H1 (cell line): ENCODE measurements at regions not wholly inside any gene's neighbourhood (a gene's known extent, or its start where the extent isn't known, plus 50 kb on each side); places are given as distances from the start of the nearest gene placed in this dataset.
A peak's percentile ranks its signal among the peaks of the same experiment; 100 is the strongest.

ENCODE experiments used
- CTCF ChIA-PET: fragments of 300-600 bp; sonication (Branson Sonifier 250); formaldehyde crosslinking; loops from one replicate; lab custom pipeline; 2021; ENCODE audit not compliant: partially characterized antibody; lab: Charles Lee
- POLR2A ChIA-PET: fragments of 300-600 bp; sonication (Branson Sonifier 250); formaldehyde crosslinking; loops from one replicate; lab custom pipeline; 2021; ENCODE audit warnings: inconsistent platforms; ENCODE audit not compliant: partially characterized antibody; lab: Charles Lee
- DNase-seq, 2 experiments: peaks; one replicate each; pipeline versions ENCODE4 v3.0.0 to v3.0.0-alpha.2; 2010 to 2022; ENCODE audit warnings: low spot score in 2 of 2, low read depth in 1 of 2, mixed read lengths in 1 of 2
- FAIRE-seq: peaks from 2 replicates; lab custom pipeline; 2011; peaks lifted over from hg19 to GRCh38; lab: Jason Lieb, UNC
- H2AFZ ChIP-seq: 2 replicates; pipeline ENCODE4 v1.8.1; 2012; ENCODE audit warnings: low read length, inconsistent platforms
- H2AK5ac ChIP-seq: 2 replicates; pipeline ENCODE4 v1.6.1; 2013; ENCODE audit warnings: low read depth, low read length
- H2BK120ac ChIP-seq: replicated peaks from 2 replicates; pipeline ENCODE3; 2013; ENCODE audit warnings: low read depth, low read length, inconsistent platforms
- H2BK12ac ChIP-seq: 2 replicates; pipeline ENCODE4 v1.6.1; 2013; ENCODE audit warnings: low read depth, low read length
- H2BK15ac ChIP-seq: 2 replicates; pipeline ENCODE4 v1.6.1; 2013; ENCODE audit warnings: low read length
- H2BK20ac ChIP-seq: 2 replicates; pipeline ENCODE4 v1.6.1; 2013; ENCODE audit warnings: low read length
- H2BK5ac ChIP-seq: 2 replicates; pipeline ENCODE4 v1.6.1; 2013; ENCODE audit warnings: low read depth, low read length
- H3K14ac ChIP-seq: 2 replicates; pipeline ENCODE4 v1.6.1; 2013; ENCODE audit warnings: inconsistent platforms; ENCODE audit not compliant: insufficient read length
- H3K18ac ChIP-seq: 2 replicates; pipeline ENCODE4 v1.6.1; 2013; ENCODE audit warnings: low read length; ENCODE audit errors: extremely low read depth
- H3K23ac ChIP-seq: 2 replicates; pipeline ENCODE4 v1.6.1; 2013; ENCODE audit warnings: inconsistent platforms; ENCODE audit not compliant: insufficient read length
- H3K23me2 ChIP-seq: 2 replicates; pipeline ENCODE4 v1.6.1; 2013; ENCODE audit warnings: low read depth, low read length
- H3K27ac ChIP-seq: 2 replicates; pipeline ENCODE4 v1.6.1; 2011; ENCODE audit warnings: low read depth, low read length, inconsistent platforms
- H3K27me3 ChIP-seq, 4 experiments: replicated peaks in 1 of 4; 1 replicate in 1 of 4; 2 replicates in 3 of 4; pipeline versions ENCODE4 v1.6.1 to v1.8.1; 2011 to 2013; ENCODE audit warnings: low read length in 3 of 4, mild to moderate bottlenecking in 3 of 4, inconsistent platforms in 2 of 4, mixed read lengths in 2 of 4, moderate library complexity in 1 of 4; ENCODE audit not compliant: control insufficient read depth in 3 of 4, insufficient read depth in 3 of 4; ENCODE audit errors: extremely low read depth in 1 of 4
- H3K36me3 ChIP-seq, 4 experiments: 2 replicates each; pipeline versions ENCODE4 v1.6.1 to v1.8.1; 2011 to 2013; ENCODE audit warnings: mild to moderate bottlenecking in 4 of 4, low read length in 3 of 4, moderate library complexity in 2 of 4, control low read depth in 1 of 4, inconsistent platforms in 1 of 4; ENCODE audit not compliant: insufficient read depth in 4 of 4, control insufficient read depth in 2 of 4
- H3K4ac ChIP-seq: replicated peaks from 2 replicates; pipeline ENCODE3; 2013; ENCODE audit warnings: low read length, low read depth, mixed read lengths, inconsistent platforms; ENCODE audit not compliant: insufficient read length
- H3K4me1 ChIP-seq, 4 experiments: replicated peaks in 1 of 4; 1 replicate in 1 of 4; 2 replicates in 3 of 4; pipeline versions ENCODE4 v1.6.1 to v1.8.1; 2011 to 2013; ENCODE audit warnings: low read length in 3 of 4, inconsistent platforms in 2 of 4, mixed read lengths in 1 of 4; ENCODE audit not compliant: insufficient read depth in 4 of 4, control insufficient read depth in 3 of 4
- H3K4me2 ChIP-seq, 2 experiments: 2 replicates each; pipeline versions ENCODE4 v1.6.1 to v1.8.1; 2011 to 2013; ENCODE audit warnings: low read depth in 2 of 2, low read length in 2 of 2, control low read depth in 1 of 2, inconsistent platforms in 1 of 2, mild to moderate bottlenecking in 1 of 2; ENCODE audit not compliant: insufficient read depth in 1 of 2
- H3K4me3 ChIP-seq, 4 experiments: fragments of 200-600, 300-600 bp in 1 of 4; sonication (generic), shearing (Covaris generic), sonication (Bioruptor Twin) in 1 of 4; 2 replicates each; pipeline versions ENCODE4 v1.5.1 to v1.8.1; 2011 to 2016; ENCODE audit warnings: low read length in 4 of 4, low read depth in 3 of 4, control low read depth in 2 of 4, inconsistent platforms in 2 of 4, mild to moderate bottlenecking in 2 of 4, mixed read lengths in 1 of 4, moderate library complexity in 1 of 4; ENCODE audit not compliant: insufficient read depth in 2 of 4; ENCODE audit errors: extremely low read depth in 1 of 4
- H3K56ac ChIP-seq: replicated peaks from 2 replicates; pipeline ENCODE3; 2013; ENCODE audit warnings: low read depth, mild to moderate bottlenecking, mixed read lengths, low read length, inconsistent platforms; ENCODE audit not compliant: insufficient read length
- H3K79me1 ChIP-seq: 2 replicates; pipeline ENCODE4 v1.6.1; 2013; ENCODE audit warnings: low read depth, low read length, control low read depth
- H3K79me2 ChIP-seq, 2 experiments: 2 replicates each; pipeline versions ENCODE4 v1.6.1 to v1.8.1; 2012 to 2013; ENCODE audit warnings: low read length in 2 of 2, mild to moderate bottlenecking in 2 of 2, inconsistent platforms in 1 of 2; ENCODE audit not compliant: insufficient read depth in 2 of 2, control insufficient read depth in 1 of 2
- H3K9ac ChIP-seq, 4 experiments: replicated peaks in 1 of 4; 1 replicate in 1 of 4; 2 replicates in 3 of 4; pipeline versions ENCODE4 v1.6.1 to v1.8.1; 2011 to 2013; ENCODE audit warnings: low read depth in 3 of 4, low read length in 3 of 4, control low read depth in 2 of 4, mild to moderate bottlenecking in 2 of 4, moderate library complexity in 2 of 4, inconsistent platforms in 1 of 4; ENCODE audit errors: extremely low read depth in 1 of 4
- H3K9me3 ChIP-seq, 2 experiments: 2 replicates each; pipeline versions ENCODE4 v1.6.1 to v1.8.1; 2012 to 2013; ENCODE audit warnings: mild to moderate bottlenecking in 2 of 2, moderate library complexity in 2 of 2, control low read depth in 1 of 2, inconsistent platforms in 1 of 2, low read depth in 1 of 2, low read length in 1 of 2, mixed read lengths in 1 of 2; ENCODE audit not compliant: insufficient read depth in 2 of 2
- H4K20me1 ChIP-seq, 2 experiments: replicated peaks in 1 of 2; 2 replicates each; pipeline versions ENCODE3 to v1.8.1; 2011 to 2013; ENCODE audit warnings: inconsistent platforms in 2 of 2, low read length in 2 of 2, mild to moderate bottlenecking in 1 of 2; ENCODE audit not compliant: insufficient read depth in 2 of 2, control insufficient read depth in 1 of 2
- H4K5ac ChIP-seq: 2 replicates; pipeline ENCODE4 v1.6.1; 2013; ENCODE audit warnings: low read length, low read depth, mixed read lengths, inconsistent platforms; ENCODE audit not compliant: insufficient read length
- H4K8ac ChIP-seq: 2 replicates; pipeline ENCODE4 v1.8.0; 2013; ENCODE audit warnings: mild to moderate bottlenecking, moderate library complexity, low read length, inconsistent platforms; ENCODE audit not compliant: insufficient read depth; ENCODE audit errors: extremely low read depth
- H4K91ac ChIP-seq: replicated peaks from 2 replicates; pipeline ENCODE3; 2013; ENCODE audit warnings: low read length, mixed read lengths, inconsistent platforms; ENCODE audit not compliant: insufficient read length
- BRCA1 ChIP-seq: IDR thresholded peaks from 2 replicates; pipeline ENCODE4 v1.6.1; 2012; ENCODE audit warnings: low read depth, low read length, improper control_type of control experiment
- CHD2 ChIP-seq: IDR thresholded peaks from 2 replicates; pipeline ENCODE4 v1.6.1; 2012; ENCODE audit warnings: low read length, improper control_type of control experiment
- CTCF ChIP-seq, 3 experiments: IDR thresholded peaks; 1 replicate in 2 of 3; 2 replicates in 1 of 3; pipeline versions ENCODE4 v1.5.1 to v1.6.1; 2011; ENCODE audit warnings: low read length in 3 of 3, mild to moderate bottlenecking in 3 of 3, inconsistent platforms in 2 of 3, low read depth in 1 of 3, moderate library complexity in 1 of 3; ENCODE audit not compliant: insufficient read depth in 1 of 3; ENCODE audit errors: control extremely low read depth in 1 of 3
- EP300 ChIP-seq, 2 experiments: IDR thresholded peaks; 1 replicate in 1 of 2; 2 replicates in 1 of 2; pipeline ENCODE4 v1.6.1; 2011 to 2012; ENCODE audit warnings: low read depth in 2 of 2, low read length in 2 of 2, mild to moderate bottlenecking in 2 of 2, borderline replicate concordance in 1 of 2, inconsistent platforms in 1 of 2, moderate library complexity in 1 of 2
- MAFK ChIP-seq: IDR thresholded peaks from 2 replicates; pipeline ENCODE4 v1.6.1; 2012; ENCODE audit warnings: low read depth, mild to moderate bottlenecking, improper control_type of control experiment, low read length
- POLR2AphosphoS5 ChIP-seq: IDR thresholded peaks from 2 replicates; pipeline ENCODE4 v1.6.1; 2011; ENCODE audit warnings: low read depth, low read length
- RAD21 ChIP-seq, 2 experiments: IDR thresholded peaks in 1 of 2; conservative IDR thresholded peaks in 1 of 2; 2 replicates each; pipeline ENCODE4 v1.6.1; 2011; ENCODE audit warnings: low read depth in 2 of 2, low read length in 2 of 2, improper control_type of control experiment in 1 of 2, inconsistent platforms in 1 of 2, mild to moderate bottlenecking in 1 of 2, moderate library complexity in 1 of 2
- RFX5 ChIP-seq: IDR thresholded peaks from 2 replicates; pipeline ENCODE4 v1.6.1; 2011; ENCODE audit warnings: low read depth, low read length, improper control_type of control experiment, borderline replicate concordance
- SP1 ChIP-seq: IDR thresholded peaks from 2 replicates; pipeline ENCODE4 v1.6.1; 2011; ENCODE audit warnings: low read depth, low read length
- SP4 ChIP-seq: IDR thresholded peaks from 2 replicates; pipeline ENCODE4 v1.6.1; 2012; ENCODE audit warnings: low read length, inconsistent platforms
- TCF12 ChIP-seq: IDR thresholded peaks from 2 replicates; pipeline ENCODE4 v1.6.1; 2011; ENCODE audit warnings: low read depth, mild to moderate bottlenecking, low read length
- ZNF274 ChIP-seq: IDR thresholded peaks from 2 replicates; pipeline ENCODE4 v1.7.0; 2012; ENCODE audit warnings: low read length, borderline replicate concordance; ENCODE audit errors: extremely low read depth
- WGBS, 2 experiments: shearing (Covaris generic) in 1 of 2; methylation state at CpG; one replicate each; pipeline versions ENCODE4 v1.1.6 to v1.1.7; 2013 to 2015; ENCODE audit warnings: low lambda C conversion rate in 2 of 2, mixed read lengths in 2 of 2, inconsistent platforms in 1 of 2, low coverage in 1 of 2, missing lambda C conversion rate in 1 of 2; ENCODE audit not compliant: insufficient replicate concordance in 2 of 2, insufficient coverage in 1 of 2, insufficient read length in 1 of 2; ENCODE audit errors: extremely low coverage in 1 of 2, missing lambda C conversion rate in 1 of 2; 5-methylcytosine and 5-hydroxymethylcytosine counted together

- Histone ChIP-seq H3K4me2 (peak overlapping the region; percentile 1 to 16; a peak in 2 of 4 replicates), H4K91ac (no peak overlapping the region), H3K56ac (no peak overlapping the region), H3K14ac (no peak overlapping the region), H3K9ac (no peak overlapping the region), H3K79me2 (no peaks in the 10 kb centered on the region), H3K4ac (no peak overlapping the region), H2AK5ac (no peak overlapping the region), H2AFZ (no peak overlapping the region), H3K18ac (no peak overlapping the region), H4K5ac (no peak overlapping the region), H3K23me2 (no peaks in the 10 kb centered on the region; the same call in 1 of the 2 replicates), H3K4me1 (peaks cover 4 to 14% (median 8%) of the 10 kb centered on the region in 4 experiments; a peak in 6 of 7 replicates), H3K79me1 (no peaks in the 10 kb centered on the region), H2BK20ac (peak overlapping the region; percentile 72; the same call in 1 of the 2 replicates), H4K20me1 (no peaks in the 10 kb centered on the region), H4K8ac (no peak overlapping the region), H3K9me3 (no peaks in the 10 kb centered on the region), H2BK15ac (no peak overlapping the region), H3K4me3 (no peak overlapping the region), H3K36me3 (no peaks in the 10 kb centered on the region), H2BK120ac (no peak overlapping the region), H2BK12ac (0 out of 2 replicates have a peak overlapping the region, but pooled peaks have one; percentile 39), H3K27ac (no peak overlapping the region), H3K27me3 (no peaks in the 10 kb centered on the region), H2BK5ac (no peak overlapping the region), H3K23ac (no peak overlapping the region)
- ChIA-PET CTCF (interaction anchor here (0.7 kb wide), 1 partner anchor 194 kb away, joined by 3 read pairs; no protein-coding TSS in a partner anchor), POLR2A (no interaction called here)
- 55% methylated on average over 13 of the region's 13 CpGs; no CpG with 5 or more reads in 1 of the 2 experiments for WGBS, 2 experiments
- DNase-seq (no peak), FAIRE-seq (no peak)
- TF ChIP-seq RFX5 (no peak), CHD2 (no peak), BRCA1 (no peak), MAFK (no peak), RAD21 (IDR thresholded peaks at IDR 0.05 in 1 of 2, conservative IDR thresholded peaks at IDR 0.05 in 1 of 2; ENCODE audit: low read depth in 2 of 2, low read length in 2 of 2) (peak in 1 of 2 experiments; percentile 26; a peak in 2 of 4 replicates), ZNF274 (no peak), POLR2AphosphoS5 (no peak), SP4 (no peak), EP300 (IDR thresholded peaks at IDR 0.05; ENCODE audit: borderline replicate concordance in 1 of 2, low read depth in 2 of 2, low read length in 2 of 2) (no peak), CTCF (IDR thresholded peaks at IDR 0.05; ENCODE audit: control extremely low read depth in 1 of 3, insufficient read depth in 1 of 3, low read depth in 1 of 3, low read length in 3 of 3) (peak in 1 of 3 experiments; percentile 2; a peak in 1 of 4 replicates), TCF12 (no peak), SP1 (no peak)
Observed at GRCh38 chr10:3955493-3955892, 170.5 kb upstream of the KLF6 start.
